Nucleus accumbens (tissue), 56 donors: ENCODE measurements at regions not wholly inside any gene's neighbourhood (a gene's known extent, or its start where the extent isn't known, plus 50 kb on each side); places are given as distances from the start of the nearest gene placed in this dataset.
A peak's percentile ranks its signal among the peaks of the same experiment; 100 is the strongest.

Experiments used
- DNase-seq, 56 donors: peaks; one replicate each; lab custom pipeline; 2025; lab: John Stamatoyannopoulos, UW

- DNase-seq = no peak
These were observed 66.7 kb upstream of the EZH2 start for GRCh38 chr7:148950806-148951205.

DNA sequence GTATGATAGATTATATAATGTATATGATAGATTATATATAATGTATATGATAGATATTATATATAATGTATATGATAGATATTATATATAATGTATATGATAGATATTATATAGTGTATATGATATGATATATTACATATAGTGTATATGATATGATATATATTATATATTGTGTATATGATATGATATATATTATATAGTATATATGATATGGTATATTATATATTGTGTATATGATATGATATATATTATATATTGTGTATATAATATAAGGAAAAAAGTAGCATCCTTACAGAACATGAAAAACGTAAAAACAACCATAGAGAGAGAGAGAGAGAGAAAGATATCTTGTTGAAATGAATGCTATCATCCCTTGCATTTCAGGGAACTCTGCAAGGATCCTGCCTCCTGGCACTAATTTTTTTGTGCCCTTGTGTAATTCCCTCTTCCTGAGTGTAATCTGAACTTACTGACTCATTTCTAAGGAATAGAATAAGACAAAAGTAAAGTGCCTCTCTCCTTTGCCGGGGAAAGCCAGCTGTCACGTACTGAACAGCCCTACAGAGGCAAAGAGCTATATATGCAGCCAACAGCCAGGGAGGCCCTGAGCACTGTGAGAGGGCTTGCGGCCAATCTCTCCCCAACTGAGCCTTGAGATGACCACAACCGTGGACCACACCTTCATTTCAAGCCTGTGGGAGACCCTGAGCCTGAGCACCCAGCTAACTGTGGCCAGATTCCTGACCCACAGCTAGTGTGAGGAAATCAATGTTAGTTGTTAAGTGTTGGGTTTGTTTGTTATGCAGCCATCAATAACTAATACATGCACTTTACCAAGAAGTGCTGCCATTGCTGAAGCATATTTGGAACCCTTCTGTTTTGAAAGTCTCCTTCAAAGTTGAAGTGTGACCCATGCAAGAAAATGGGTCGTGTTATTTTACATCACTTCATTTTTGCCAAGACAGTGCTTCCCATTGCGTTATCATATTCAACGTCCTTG lies 61.1 kb upstream of the EZH2 start:
- no peak for DNase-seq

DNA sequence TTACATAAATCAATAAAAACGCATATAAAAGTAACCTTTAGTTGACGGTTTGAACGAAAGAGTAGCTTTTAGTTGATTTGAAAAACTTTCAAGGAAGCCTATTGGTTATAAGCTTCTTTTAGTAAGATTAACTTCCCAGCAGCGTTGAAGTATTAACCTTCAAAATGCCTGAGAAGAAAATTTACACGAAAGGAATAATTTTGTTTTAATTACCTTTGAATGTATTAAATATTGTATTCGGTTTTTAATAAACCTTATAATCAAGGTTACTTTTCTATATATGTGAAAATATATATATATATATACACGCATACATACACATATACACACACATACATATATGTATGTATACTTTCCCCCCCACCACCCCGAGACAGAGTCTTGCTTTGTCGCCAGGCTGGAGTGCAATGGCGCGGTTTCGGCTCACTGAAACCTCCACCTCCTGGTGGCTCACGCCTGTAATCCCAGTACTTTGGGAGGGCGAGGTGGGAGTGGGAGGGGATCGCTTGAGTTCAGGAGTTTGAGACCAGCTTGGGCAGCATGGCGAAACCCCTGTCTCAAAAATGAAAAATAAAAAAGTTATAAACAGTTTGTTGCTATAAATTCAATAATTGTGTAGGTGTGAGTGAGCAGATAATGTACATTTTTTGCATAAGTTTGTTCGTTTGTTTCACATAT lies 57.6 kb upstream of the EZH2 start:
- DNase-seq = peak in 6 of 56 donors; percentile 1 to 18 (median 8)

DNA sequence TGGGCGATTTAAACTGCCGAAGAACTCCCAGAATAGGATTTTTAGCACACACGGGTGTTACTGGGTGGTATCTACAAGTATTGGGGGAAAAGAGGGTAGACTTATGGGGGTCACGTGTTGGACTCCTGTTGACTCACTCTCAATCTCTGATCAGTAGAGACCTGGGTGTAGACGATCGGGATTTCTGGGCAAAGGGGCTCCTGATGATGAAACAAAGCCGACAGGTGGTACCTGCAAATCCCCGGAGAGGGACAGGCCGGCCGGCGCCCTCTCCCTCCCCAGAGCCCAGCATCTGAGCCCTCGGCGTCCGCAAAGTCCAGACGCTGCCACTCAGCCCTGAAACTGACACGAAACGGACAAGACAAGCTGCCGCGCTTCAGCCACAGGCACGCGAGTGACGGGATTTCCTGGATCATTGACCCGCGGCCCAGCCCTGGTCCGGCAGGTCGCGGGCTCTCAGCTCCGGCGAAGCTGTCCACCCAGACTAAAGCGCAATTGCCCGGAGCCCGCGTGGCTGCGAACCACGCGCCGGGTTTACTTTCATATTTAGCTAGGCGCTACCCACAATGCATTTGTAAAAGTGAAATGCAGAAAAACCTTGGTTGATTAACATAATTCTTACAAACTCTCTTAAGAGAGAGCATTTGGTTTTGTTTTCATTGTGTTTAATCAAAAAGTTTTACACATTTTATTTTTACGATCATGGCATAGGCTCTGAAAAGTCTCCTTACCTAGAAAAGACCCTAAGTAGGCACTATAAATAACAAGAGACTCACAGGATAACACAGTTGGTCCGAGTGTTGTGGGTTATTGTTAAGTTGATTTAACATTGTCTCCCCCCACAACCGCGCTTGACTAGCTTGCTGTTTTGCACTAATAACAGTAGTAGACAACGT lies 56.9 kb upstream of the EZH2 start:
- peak in 48 of 56 donors; percentile 8 to 77 (median 52) for DNase-seq

DNA sequence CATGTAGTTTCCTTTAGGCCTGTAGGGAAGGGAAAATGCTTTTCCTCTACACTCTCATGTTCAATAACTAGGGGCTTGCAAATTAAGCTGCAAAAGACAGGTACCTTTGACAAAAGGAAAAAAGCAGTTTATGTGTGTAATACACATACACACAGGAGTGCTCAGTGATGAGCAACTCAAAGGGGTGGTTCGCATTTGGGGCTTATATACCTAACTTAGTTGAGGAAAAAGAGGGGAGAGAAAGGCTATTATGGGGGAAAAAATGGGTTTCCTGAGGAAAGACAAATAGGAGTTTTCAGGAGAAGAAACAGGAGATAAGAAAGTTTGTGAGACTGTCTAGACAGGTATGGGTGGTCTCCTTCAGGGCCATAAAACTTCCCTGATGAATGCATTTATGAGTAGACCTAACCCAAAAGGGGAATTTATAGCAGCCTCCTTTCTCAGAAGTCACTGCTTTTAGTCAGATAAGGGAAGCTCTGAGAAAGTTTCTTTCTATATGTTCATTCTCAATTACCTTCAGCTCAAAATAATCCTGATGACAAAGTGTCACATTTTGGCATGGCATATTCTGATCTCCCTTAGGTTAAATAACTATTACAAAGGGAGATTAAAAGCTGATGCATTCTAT lies 55.2 kb upstream of the EZH2 start:
- DNase-seq = no peak

DNA sequence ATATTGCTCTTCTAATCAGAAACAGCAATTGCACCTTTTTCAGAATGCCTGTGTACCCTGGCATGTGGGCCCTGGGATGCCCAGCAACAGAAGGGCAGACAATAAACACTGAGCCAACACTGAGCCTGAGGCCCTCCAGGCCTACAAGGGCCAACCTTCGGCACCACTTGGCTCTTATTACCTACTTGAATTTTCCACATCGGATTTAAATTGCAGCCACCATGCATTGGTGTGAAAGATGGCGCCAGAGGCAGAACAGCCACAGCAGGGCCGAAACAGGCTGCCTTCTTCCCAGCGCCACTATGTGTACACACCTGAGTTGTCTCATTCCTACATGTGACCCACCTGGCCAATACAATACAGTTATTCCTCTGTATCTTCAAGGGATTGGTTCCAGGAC lies 51.4 kb upstream of the EZH2 start:
- DNase-seq = no peak
